Skeletal muscle satellite cell (primary cell): ENCODE measurements at regions not wholly inside any gene's neighbourhood (a gene's known extent, or its start where the extent isn't known, plus 50 kb on each side); places are given as distances from the start of the nearest gene placed in this dataset.

Experiments
- H3K27me3 ChIP-seq: 2 replicates; pipeline ENCODE4 v1.7.0; 2013; ENCODE audit warnings: low read length; ENCODE audit not compliant: control insufficient read depth, insufficient read depth
- H3K36me3 ChIP-seq: 2 replicates; pipeline ENCODE4 v1.7.0; 2013; ENCODE audit warnings: mild to moderate bottlenecking, control low read depth, low read length; ENCODE audit not compliant: insufficient read depth
- H3K4me1 ChIP-seq: 2 replicates; pipeline ENCODE4 v1.7.0; 2013; ENCODE audit warnings: low read length; ENCODE audit not compliant: control insufficient read depth, insufficient read depth
- H3K4me2 ChIP-seq: 2 replicates; pipeline ENCODE4 v1.7.0; 2013; ENCODE audit warnings: mild to moderate bottlenecking, low read length
- H3K4me3 ChIP-seq: 2 replicates; pipeline ENCODE4 v1.7.0; 2013; ENCODE audit warnings: low read length
- H3K9ac ChIP-seq: 2 replicates; pipeline ENCODE4 v1.7.0; 2013; ENCODE audit warnings: mild to moderate bottlenecking, low read depth, low read length, moderate library complexity
- H3K9me3 ChIP-seq: replicated peaks from 2 replicates; pipeline ENCODE4 v1.7.0; 2013; ENCODE audit warnings: mild to moderate bottlenecking, control low read depth, low read length

- Histone ChIP-seq H3K36me3 (no peaks in the 10 kb centered on the region), H3K4me2 (no peak overlapping the region), H3K4me1 (peaks cover 48% of the 10 kb centered on the region), H3K4me3 (no peak overlapping the region), H3K27me3 (no peaks in the 10 kb centered on the region), H3K9ac (no peak overlapping the region), H3K9me3 (no peaks in the 10 kb centered on the region)
These were observed 65.6 kb downstream of the NCOR2 start for GRCh38 chr12:124501827-124502226.

GRCh38 chr12:124501112-124501561, 66.3 kb downstream of the NCOR2 start:
- H3K4me2 ChIP-seq, result no peak overlapping the region
- H3K9me3 ChIP-seq, result no peaks in the 10 kb centered on the region
- H3K4me1 ChIP-seq, result peaks cover 48% of the 10 kb centered on the region
- H3K27me3 ChIP-seq, result no peaks in the 10 kb centered on the region
- no peak overlapping the region for H3K4me3 ChIP-seq
- H3K9ac ChIP-seq, result no peak overlapping the region
- H3K36me3 ChIP-seq, result no peaks in the 10 kb centered on the region

GRCh38 chr12:124499898-124500244, 67.5 kb downstream of the NCOR2 start:
- Histone ChIP-seq H3K4me3 (no peak overlapping the region), H3K9me3 (no peaks in the 10 kb centered on the region), H3K4me1 (peaks cover 44% of the 10 kb centered on the region), H3K27me3 (no peaks in the 10 kb centered on the region), H3K4me2 (no peak overlapping the region), H3K9ac (no peak overlapping the region), H3K36me3 (peaks cover under 1% of the 10 kb centered on the region)

- H3K4me2 ChIP-seq, result no peak overlapping the region
- peaks cover 42% of the 10 kb centered on the region for H3K4me1 ChIP-seq
- H3K9ac ChIP-seq, result no peak overlapping the region
- no peak overlapping the region for H3K4me3 ChIP-seq
- H3K9me3 ChIP-seq, result no peaks in the 10 kb centered on the region
- H3K36me3 ChIP-seq, result peaks cover 5% of the 10 kb centered on the region
- no peaks in the 10 kb centered on the region for H3K27me3 ChIP-seq
These were observed 68.1 kb downstream of the NCOR2 start for GRCh38 chr12:124499190-124499753.

- H3K4me1 ChIP-seq, result peaks cover 42% of the 10 kb centered on the region
- H3K36me3 ChIP-seq, result peaks cover 10% of the 10 kb centered on the region
- H3K4me3 ChIP-seq, result peak overlapping the region; percentile 22
- H3K9ac ChIP-seq, result peak overlapping the region; percentile 65
- H3K4me2 ChIP-seq, result peak overlapping the region; percentile 67
- H3K9me3 ChIP-seq, result no peaks in the 10 kb centered on the region
- H3K27me3 ChIP-seq, result no peaks in the 10 kb centered on the region
These were observed 68.9 kb downstream of the NCOR2 start for GRCh38 chr12:124498275-124499189.

- Histone ChIP-seq H3K9me3 (no peaks in the 10 kb centered on the region), H3K4me1 (peaks cover 42% of the 10 kb centered on the region), H3K9ac (peak overlapping the region; percentile 65), H3K4me3 (no peak overlapping the region), H3K4me2 (peak overlapping the region; percentile 67), H3K27me3 (no peaks in the 10 kb centered on the region), H3K36me3 (peaks cover 14% of the 10 kb centered on the region)
These were observed 69.8 kb downstream of the NCOR2 start for GRCh38 chr12:124497658-124498057.

- Histone ChIP-seq H3K4me3 (peak overlapping the region; percentile 25), H3K4me1 (peaks cover 42% of the 10 kb centered on the region), H3K27me3 (no peaks in the 10 kb centered on the region), H3K4me2 (peak overlapping the region; percentile 45), H3K36me3 (peaks cover 18% of the 10 kb centered on the region), H3K9ac (peak overlapping the region; percentile 46), H3K9me3 (no peaks in the 10 kb centered on the region)
These were observed 70.4 kb downstream of the NCOR2 start for GRCh38 chr12:124497039-124497438.

GRCh38 chr12:124496584-124496983, 70.8 kb downstream of the NCOR2 start:
- H3K4me1 ChIP-seq, result peaks cover 42% of the 10 kb centered on the region

GRCh38 chr12:124495194-124495983, 72.0 kb downstream of the NCOR2 start:
- no peaks in the 10 kb centered on the region for H3K27me3 ChIP-seq
- H3K36me3 ChIP-seq, result peaks cover 29% of the 10 kb centered on the region
- no peaks in the 10 kb centered on the region for H3K9me3 ChIP-seq
- no peak overlapping the region for H3K4me2 ChIP-seq
- no peak overlapping the region for H3K9ac ChIP-seq
- no peak overlapping the region for H3K4me3 ChIP-seq
- H3K4me1 ChIP-seq, result peaks cover 36% of the 10 kb centered on the region

More at GRCh38 chr12:124496584-124496983, 70.8 kb downstream of the NCOR2 start:
- Histone ChIP-seq H3K9me3 (no peaks in the 10 kb centered on the region), H3K36me3 (peaks cover 21% of the 10 kb centered on the region), H3K4me2 (peak overlapping the region; percentile 45), H3K9ac (peak overlapping the region; percentile 46), H3K27me3 (no peaks in the 10 kb centered on the region), H3K4me3 (peak overlapping the region; percentile 25)

- Histone ChIP-seq H3K27me3 (no peaks in the 10 kb centered on the region), H3K36me3 (peaks cover 29% of the 10 kb centered on the region), H3K4me1 (peaks cover 35% of the 10 kb centered on the region), H3K9ac (no peak overlapping the region), H3K9me3 (no peaks in the 10 kb centered on the region), H3K4me3 (no peak overlapping the region), H3K4me2 (no peak overlapping the region)
These were observed 72.7 kb downstream of the NCOR2 start for GRCh38 chr12:124494751-124495129.
